SU-DHL-6 (cell line): ENCODE measurements at regions not wholly inside any gene's neighbourhood (a gene's known extent, or its start where the extent isn't known, plus 50 kb on each side); places are given as distances from the start of the nearest gene placed in this dataset.

Experiments
- H2AFZ ChIP-seq: fragments of 200-600 bp; sonication (generic); 2 replicates; pipeline ENCODE4 v1.6.1; 2014; ENCODE audit warnings: low read depth, mild to moderate bottlenecking, moderate library complexity, mixed read lengths, antibody characterized with exemption, low read length; ENCODE audit not compliant: severe bottlenecking
- H3F3A ChIP-seq: fragments of 200-600 bp; shearing (Covaris generic); 2 replicates; pipeline ENCODE4 v1.6.0; 2016; ENCODE audit warnings: antibody characterized with exemption, mild to moderate bottlenecking; ENCODE audit not compliant: insufficient read depth
- H3K27ac ChIP-seq: fragments of 200-600 bp; sonication (generic); 2 replicates; pipeline ENCODE4 v1.5.1; 2016; ENCODE audit warnings: low read depth, mild to moderate bottlenecking, low read length, moderate library complexity, mixed read lengths
- H3K27me3 ChIP-seq: fragments of 200-600 bp; sonication (generic), shearing (Covaris generic); 2 replicates; pipeline ENCODE4 v1.6.0; 2014; ENCODE audit warnings: mild to moderate bottlenecking, low read length
- H3K36me3 ChIP-seq: fragments of 200-600 bp; sonication (generic); 2 replicates; pipeline ENCODE4 v1.6.1; 2014; ENCODE audit warnings: mild to moderate bottlenecking, low read length, mixed read lengths
- H3K4me2 ChIP-seq: fragments of 300-600, 200-600 bp; shearing (Covaris generic), sonication (generic); 2 replicates; pipeline ENCODE4 v1.6.0; 2014; ENCODE audit warnings: low read length, low read depth, mild to moderate bottlenecking; ENCODE audit not compliant: poor library complexity, severe bottlenecking
- H3K4me3 ChIP-seq: fragments of 200-600 bp; sonication (generic); 2 replicates; pipeline ENCODE4 v1.5.1; 2014; ENCODE audit warnings: antibody characterized with exemption, low read length, mild to moderate bottlenecking, mixed read lengths; ENCODE audit not compliant: insufficient read depth, poor library complexity, severe bottlenecking
- H3K79me2 ChIP-seq: fragments of 200-600 bp; sonication (generic); 2 replicates; pipeline ENCODE4 v1.6.1; 2014; ENCODE audit warnings: mild to moderate bottlenecking, low read length, moderate library complexity; ENCODE audit not compliant: insufficient read depth
- H3K9ac ChIP-seq: fragments of 200-600 bp; sonication (generic); 2 replicates; pipeline ENCODE4 v1.7.0; 2014; ENCODE audit warnings: mild to moderate bottlenecking, low read length
- H3K9me2 ChIP-seq: fragments of 200-600 bp; sonication (generic); replicated peaks from 2 replicates; pipeline ENCODE4 v1.6.1; 2014; ENCODE audit warnings: low read length; ENCODE audit not compliant: insufficient read depth
- H3K9me3 ChIP-seq: fragments of 200-600 bp; sonication (generic); 2 replicates; pipeline ENCODE4 v1.6.1; 2014; ENCODE audit warnings: low read length, mixed read lengths; ENCODE audit not compliant: insufficient read depth
- H4K20me1 ChIP-seq: fragments of 200-600 bp; sonication (generic); 2 replicates; pipeline ENCODE4 v1.6.1; 2014; ENCODE audit warnings: low read depth, mild to moderate bottlenecking, antibody characterized with exemption, low read length, moderate library complexity, mixed read lengths
- CTCF ChIP-seq: fragments of 200-600 bp; sonication (generic); IDR thresholded peaks from one replicate; pipeline ENCODE4 v1.5.1; 2017; ENCODE audit warnings: antibody characterized with exemption, mild to moderate bottlenecking, low read length, moderate library complexity; ENCODE audit not compliant: insufficient read depth, poor library complexity, severe bottlenecking
- EZH2phosphoT487 ChIP-seq: fragments of 200-600 bp; sonication (generic), shearing (Covaris generic); conservative IDR thresholded peaks from 2 replicates; pipeline ENCODE4 v1.6.1; 2018; ENCODE audit warnings: mild to moderate bottlenecking, antibody characterized with exemption, low read length, moderate library complexity, mixed read lengths

GRCh38 chr16:17901309-17901708 is 430.5 kb upstream of the XYLT1 start:
- TF ChIP-seq CTCF (no peak), EZH2phosphoT487 (no peak)
- no peaks in the 10 kb centered on the region for H4K20me1 ChIP-seq
- no peak overlapping the region for H3K4me3 ChIP-seq
- H3K9ac ChIP-seq: no peak overlapping the region
- no peak overlapping the region for H3K4me2 ChIP-seq
- H3K27ac ChIP-seq: no peak overlapping the region
- H3K9me3 ChIP-seq: no peaks in the 10 kb centered on the region
- no peaks in the 10 kb centered on the region for H3K9me2 ChIP-seq
- H3K27me3 ChIP-seq: no peaks in the 10 kb centered on the region
- no peaks in the 10 kb centered on the region for H3K79me2 ChIP-seq
- no peak overlapping the region for H2AFZ ChIP-seq
- no peaks in the 10 kb centered on the region for H3K36me3 ChIP-seq
- H3F3A ChIP-seq: no peaks in the 10 kb centered on the region

- Histone ChIP-seq H3K27me3 (no peaks in the 10 kb centered on the region), H3K9ac (no peak overlapping the region), H3K36me3 (no peaks in the 10 kb centered on the region), H3K4me3 (no peak overlapping the region), H2AFZ (no peak overlapping the region), H3F3A (no peaks in the 10 kb centered on the region), H3K27ac (no peak overlapping the region), H3K79me2 (no peaks in the 10 kb centered on the region), H3K4me2 (no peak overlapping the region), H3K9me2 (no peaks in the 10 kb centered on the region), H3K9me3 (no peaks in the 10 kb centered on the region), H4K20me1 (no peaks in the 10 kb centered on the region)
- TF ChIP-seq CTCF (no peak), EZH2phosphoT487 (no peak)
Observed at GRCh38 chr16:17899141-17899540, 428.4 kb upstream of the XYLT1 start.

- no peaks in the 10 kb centered on the region for H3K79me2 ChIP-seq
- H3F3A ChIP-seq: no peaks in the 10 kb centered on the region
- no peak for TF ChIP-seq EZH2phosphoT487
- TF ChIP-seq CTCF: no peak
- no peaks in the 10 kb centered on the region for H4K20me1 ChIP-seq
- H3K4me3 ChIP-seq: no peak overlapping the region
- H3K27ac ChIP-seq: no peak overlapping the region
- H3K9me3 ChIP-seq: no peaks in the 10 kb centered on the region
- H3K36me3 ChIP-seq: no peaks in the 10 kb centered on the region
- H2AFZ ChIP-seq: no peak overlapping the region
- no peak overlapping the region for H3K9ac ChIP-seq
- no peaks in the 10 kb centered on the region for H3K27me3 ChIP-seq
- H3K9me2 ChIP-seq: no peaks in the 10 kb centered on the region
- H3K4me2 ChIP-seq: no peak overlapping the region
Observed at GRCh38 chr16:17887963-17888362, 417.2 kb upstream of the XYLT1 start.
